ENCODE measurements at regions not wholly inside any gene's neighbourhood (a gene's known extent, or its start where the extent isn't known, plus 50 kb on each side); places are given as distances from the start of the nearest gene placed in this dataset.

- H3K9ac ChIP-seq (ENCODE audit: low read depth, low read length): no peak overlapping the region
- no peak overlapping the region for H3K56ac ChIP-seq (ENCODE audit: extremely low read depth, insufficient read depth, low read length)
- dilution Hi-C loops (cut with HindIII; ENCODE audit: low sequenced_read_pairs, unreplicated experiment) (no loop called here), in situ Hi-C loops (cut with MboI; ENCODE audit: low sequenced_read_pairs) (no loop called here), intact Hi-C loops (cut with micrococcal nuclease) (no loop called here)
- ATAC-seq (ENCODE audit: low read depth): no peak
- no peaks in the 10 kb centered on the region for H3K27me3 ChIP-seq (ENCODE audit: control insufficient read depth, insufficient read depth, low read length)
- no peak for DNase-seq
- CTCF ChIA-PET: no interaction called here
- H4K20me1 ChIP-seq (ENCODE audit: insufficient read depth, low read length): no peaks in the 10 kb centered on the region
- no peak overlapping the region for H3K4ac ChIP-seq (ENCODE audit: low read depth, low read length)
- H3K14ac ChIP-seq (replicated peaks; ENCODE audit: low read depth, low read length): no peak overlapping the region
- POLR2A ChIA-PET (ENCODE audit: unreplicated experiment): no interaction called here
- no peak overlapping the region for H2BK15ac ChIP-seq (ENCODE audit: low read depth, low read length)
- no peak overlapping the region for H3K4me2 ChIP-seq (ENCODE audit: low read depth, low read length)
- no peaks in the 10 kb centered on the region for H3K36me3 ChIP-seq (ENCODE audit: control insufficient read depth, insufficient read depth, low read length)
- H2AK5ac ChIP-seq (ENCODE audit: low read depth, low read length): no peak overlapping the region
- no peak overlapping the region for H4K91ac ChIP-seq (ENCODE audit: insufficient read depth, low read depth, low read length)
- H2AK9ac ChIP-seq (replicated peaks; ENCODE audit: low read depth, low read length, poor library complexity): no peak overlapping the region
- no peak overlapping the region for H3K23ac ChIP-seq (ENCODE audit: low read depth, low read length)
- no peaks in the 10 kb centered on the region for H3K4me1 ChIP-seq (ENCODE audit: control insufficient read depth, insufficient read depth, low read length)
- H2BK20ac ChIP-seq (ENCODE audit: low read depth, low read length): no peak overlapping the region
- H2BK120ac ChIP-seq (ENCODE audit: low read depth, low read length): no peak overlapping the region
- no CpG with 5 or more reads among the region's 5 CpGs for WGBS, 2 experiments (ENCODE audit: extremely low coverage in 2 of 2, insufficient read length in 1 of 2)
- no peak overlapping the region for H4K5ac ChIP-seq (ENCODE audit: low read depth, low read length)
- no peak overlapping the region for H2BK5ac ChIP-seq (ENCODE audit: low read depth, low read length, poor library complexity, severe bottlenecking)
- no peak overlapping the region for H3K27ac ChIP-seq (ENCODE audit: insufficient read depth, low read length)
- H3K4me3 ChIP-seq (ENCODE audit: insufficient read depth, low read depth, low read length): no peak overlapping the region
- H3K9me1 ChIP-seq (ENCODE audit: insufficient read depth, low read length): no peaks in the 10 kb centered on the region
- peaks cover 32% of the 10 kb centered on the region for H3K9me3 ChIP-seq (ENCODE audit: control insufficient read depth, insufficient read depth, low read length)
- TF ChIP-seq POLR2A (IDR thresholded peaks at IDR 0.05; ENCODE audit: low read depth, low read length) (no peak), RFX5 (IDR thresholded peaks at IDR 0.05; ENCODE audit: low read depth, low read length) (no peak), RCOR1 (IDR thresholded peaks at IDR 0.05; ENCODE audit: insufficient replicate concordance, low read length) (no peak), CTCF (conservative IDR thresholded peaks at IDR 0.05; ENCODE audit: low read depth, low read length) (no peak), ELK1 (IDR thresholded peaks at IDR 0.05; ENCODE audit: borderline replicate concordance, low read depth, low read length) (no peak), FOS (IDR thresholded peaks at IDR 0.05; ENCODE audit: low read depth, low read length) (no peak)
- no peak overlapping the region for H3K18ac ChIP-seq (ENCODE audit: low read depth, low read length)
- H3K79me1 ChIP-seq (ENCODE audit: low read depth in 1 of 2, low read length in 2 of 2): no peaks in the 10 kb centered on the region
- no peak overlapping the region for H4K8ac ChIP-seq (ENCODE audit: low read depth in 2 of 2, low read length in 2 of 2)
- no TSS peak for BruUV-seq (replicated peaks)
- no peak overlapping the region for H2AFZ ChIP-seq (replicated peaks; ENCODE audit: low read length, poor library complexity)
Measured at GRCh38 chr12:131422187-131422520, 288.7 kb upstream of the SFSWAP start.

Measured in IMR-90 (cell line).